Chondrocyte (in vitro differentiated cells): ENCODE measurements at regions not wholly inside any gene's neighbourhood (a gene's known extent, or its start where the extent isn't known, plus 50 kb on each side); places are given as distances from the start of the nearest gene placed in this dataset.

Experiments used
- DNase-seq: peaks from one replicate; pipeline ENCODE4 v3.0.0; 2021; ENCODE audit warnings: mixed read lengths, low spot score
- H3K27ac Mint-ChIP-seq: one replicate; pipeline ENCODE4 v1.8.0; 2021; ENCODE audit warnings: mild to moderate bottlenecking, moderate library complexity, mixed read lengths; ENCODE audit not compliant: unreplicated experiment
- H3K27me3 Mint-ChIP-seq: 2 replicates; pipeline ENCODE4 v1.8.0; 2021; ENCODE audit warnings: low read depth, mixed read lengths
- H3K36me3 Mint-ChIP-seq: 2 replicates; pipeline ENCODE4 v1.8.0; 2021; ENCODE audit warnings: low read depth, mixed read lengths
- H3K4me1 Mint-ChIP-seq: 2 replicates; pipeline ENCODE4 v1.8.0; 2021; ENCODE audit warnings: low read depth, mild to moderate bottlenecking, mixed read lengths
- H3K4me3 Mint-ChIP-seq: one replicate; pipeline ENCODE4 v1.8.0; 2021; ENCODE audit warnings: mild to moderate bottlenecking, moderate library complexity, mixed read lengths; ENCODE audit not compliant: unreplicated experiment
- H3K9me3 Mint-ChIP-seq: 2 replicates; pipeline ENCODE4 v1.8.0; 2021; ENCODE audit warnings: low read depth, mixed read lengths
- CTCF ChIP-seq: fragments of 200-600 bp; sonication (generic); IDR thresholded peaks from 2 replicates; pipeline ENCODE4 v1.5.0; 2021; ENCODE audit warnings: antibody characterized with exemption, mild to moderate bottlenecking, moderate library complexity

- DNase-seq: no peak
- TF ChIP-seq CTCF: no peak
- Mint-ChIP-seq H3K27ac (no peak overlapping the region), H3K27me3 (no peaks in the 10 kb centered on the region), H3K36me3 (peaks cover 2% of the 10 kb centered on the region), H3K4me1 (peaks cover 31% of the 10 kb centered on the region), H3K4me3 (no peak overlapping the region), H3K9me3 (peaks cover 8% of the 10 kb centered on the region)
Measured at GRCh38 chr4:4794421-4794820, 65.0 kb upstream of the MSX1 start.

- Mint-ChIP-seq H3K36me3 (peaks cover 6% of the 10 kb centered on the region), H3K9me3 (peaks cover 21% of the 10 kb centered on the region), H3K4me3 (no peak overlapping the region), H3K27me3 (no peaks in the 10 kb centered on the region), H3K4me1 (peaks cover 31% of the 10 kb centered on the region), H3K27ac (peak overlapping the region; percentile 67)
- DNase-seq: no peak
- no peak for TF ChIP-seq CTCF
Measured at GRCh38 chr4:4792466-4792865, 67.0 kb upstream of the MSX1 start.

GRCh38 chr4:4791299-4792111, 68.0 kb upstream of the MSX1 start:
- peaks cover 21% of the 10 kb centered on the region for H3K9me3 Mint-ChIP-seq
- TF ChIP-seq CTCF: no peak
- H3K4me3 Mint-ChIP-seq: no peak overlapping the region
- H3K4me1 Mint-ChIP-seq: peaks cover 31% of the 10 kb centered on the region
- DNase-seq: no peak
- H3K36me3 Mint-ChIP-seq: peaks cover 6% of the 10 kb centered on the region
- no peak overlapping the region for H3K27ac Mint-ChIP-seq
- no peaks in the 10 kb centered on the region for H3K27me3 Mint-ChIP-seq

- Mint-ChIP-seq H3K27ac (no peak overlapping the region), H3K27me3 (no peaks in the 10 kb centered on the region)
- DNase-seq: no peak
Measured at GRCh38 chr4:4789462-4789861, 70.0 kb upstream of the MSX1 start.

GRCh38 chr4:4788573-4788972, 70.9 kb upstream of the MSX1 start:
- Mint-ChIP-seq H3K4me3 (no peak overlapping the region), H3K4me1 (peaks cover 21% of the 10 kb centered on the region), H3K27ac (no peak overlapping the region), H3K9me3 (peaks cover 21% of the 10 kb centered on the region), H3K27me3 (no peaks in the 10 kb centered on the region), H3K36me3 (peaks cover 6% of the 10 kb centered on the region)
- no peak for TF ChIP-seq CTCF
- no peak for DNase-seq

More at GRCh38 chr4:4789462-4789861, 70.0 kb upstream of the MSX1 start:
- H3K4me1 Mint-ChIP-seq: peaks cover 28% of the 10 kb centered on the region
- peaks cover 6% of the 10 kb centered on the region for H3K36me3 Mint-ChIP-seq
- TF ChIP-seq CTCF: no peak
- no peak overlapping the region for H3K4me3 Mint-ChIP-seq
- H3K9me3 Mint-ChIP-seq: peaks cover 21% of the 10 kb centered on the region
